ENCODE measurements at regions not wholly inside any gene's neighbourhood (a gene's known extent, or its start where the extent isn't known, plus 50 kb on each side); places are given as distances from the start of the nearest gene placed in this dataset.
"Not testable (repeated sequence)": the region's sequence is repeated elsewhere in the genome, so short reads cannot be mapped to it uniquely, and the experiment has no call there.

DNA sequence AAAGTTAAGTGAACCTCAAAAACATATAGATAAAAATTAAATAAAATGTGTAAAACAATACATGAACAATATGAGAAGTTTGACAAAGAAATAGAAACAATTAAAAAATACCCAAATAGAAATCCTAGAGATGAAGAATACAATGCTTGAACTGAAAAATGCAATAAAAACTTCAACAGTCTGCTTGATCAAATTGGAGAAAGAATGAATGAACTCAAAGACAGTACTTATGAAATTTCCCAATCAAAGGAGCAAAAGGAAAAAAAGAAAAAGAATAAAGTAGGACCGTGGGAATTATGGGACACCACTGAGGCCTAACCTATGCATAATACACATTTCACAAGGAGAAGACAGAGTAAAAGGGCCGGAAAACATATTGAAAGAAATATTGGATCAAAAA lies 144.3 kb downstream of the ZNF37A start:
- H3K4me1 ChIP-seq (ENCODE audit: insufficient read depth, low read length); H3K4me3 ChIP-seq (replicated peaks in 1 of 3; ENCODE audit: insufficient read depth in 1 of 3, low read depth in 2 of 3, low read length in 3 of 3); H3K79me2 ChIP-seq (ENCODE audit: insufficient read depth, low read length); H4K20me1 ChIP-seq (ENCODE audit: insufficient read depth, low read length); ATAC-seq; DNase-seq (ENCODE audit: low spot score); BruUV-seq (replicated peaks); H3K27me3 ChIP-seq (ENCODE audit: control insufficient read depth in 1 of 2, insufficient read depth in 2 of 2, low read length in 2 of 2); H3K36me3 ChIP-seq (replicated peaks in 1 of 2; ENCODE audit: control insufficient read depth in 1 of 2, insufficient read depth in 2 of 2, low read length in 2 of 2); H3K4me2 ChIP-seq (ENCODE audit: low read depth, low read length); H2AFZ ChIP-seq (ENCODE audit: low read length); H3K9me3 ChIP-seq (ENCODE audit: low read length); CTCF ChIA-PET (ENCODE audit: low intra/inter-chr PET ratio, low total read pairs); H3K9ac ChIP-seq (ENCODE audit: insufficient read depth, low read depth, low read length); POLR2A ChIA-PET; in situ Hi-C loops (cut with HindIII; ENCODE audit: extremely low pct_ligation_motif_present, low pct_unique_long_range_greater_than_20kb); H3K27ac ChIP-seq (ENCODE audit: extremely low read length, insufficient read depth, low read length); FAIRE-seq; intact Hi-C loops (cut with micrococcal nuclease; ENCODE audit: unreplicated experiment): not testable (repeated sequence)
- WGBS (ENCODE audit: low lambda C conversion rate) = 4% methylated on average over 2 of the region's 2 CpGs
- peak; percentile 96 for TF ChIP-seq ZNF160 (CRISPR knock-in tag; IDR thresholded peaks at IDR 0.05)

DNA sequence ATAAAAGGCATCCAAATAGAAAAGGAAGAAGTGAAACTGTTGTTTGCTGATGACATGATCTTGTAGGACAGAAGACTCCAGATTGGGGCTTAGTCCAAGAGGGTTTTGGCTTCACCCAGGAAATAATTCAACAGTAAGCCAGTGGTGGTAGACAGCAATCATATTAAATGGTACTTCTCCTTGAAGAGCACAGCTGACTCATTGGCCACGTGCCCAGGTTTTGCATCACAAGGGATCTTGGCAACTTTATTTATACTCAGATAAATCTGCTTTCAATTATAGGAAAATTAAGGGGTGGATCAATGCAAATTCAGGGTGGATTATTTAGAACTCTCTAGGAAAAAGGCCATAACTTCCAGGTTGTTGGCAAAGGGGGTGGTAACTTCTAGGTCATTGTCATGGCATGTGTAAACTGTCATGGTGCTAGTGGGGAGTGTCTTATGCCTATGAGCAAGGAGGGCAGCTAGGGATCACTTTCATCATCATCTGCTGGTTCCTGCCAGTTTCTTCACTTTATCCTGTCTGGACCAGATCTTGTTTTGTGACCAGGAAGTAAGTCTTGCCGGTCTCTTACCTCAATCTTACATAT lies 148.0 kb downstream of the ZNF37A start:
- POLR2A ChIA-PET; H3K4me3 ChIP-seq (replicated peaks in 1 of 3; ENCODE audit: insufficient read depth in 1 of 3, low read depth in 2 of 3, low read length in 3 of 3); H3K4me2 ChIP-seq (ENCODE audit: low read depth, low read length); H2AFZ ChIP-seq (ENCODE audit: low read length); BruUV-seq (replicated peaks); H3K9ac ChIP-seq (ENCODE audit: insufficient read depth, low read depth, low read length); H3K27ac ChIP-seq (ENCODE audit: extremely low read length, insufficient read depth, low read length); H3K27me3 ChIP-seq (ENCODE audit: control insufficient read depth in 1 of 2, insufficient read depth in 2 of 2, low read length in 2 of 2); FAIRE-seq; H4K20me1 ChIP-seq (ENCODE audit: insufficient read depth, low read length); H3K36me3 ChIP-seq (replicated peaks in 1 of 2; ENCODE audit: control insufficient read depth in 1 of 2, insufficient read depth in 2 of 2, low read length in 2 of 2); intact Hi-C loops (cut with micrococcal nuclease; ENCODE audit: unreplicated experiment); in situ Hi-C loops (cut with HindIII; ENCODE audit: extremely low pct_ligation_motif_present, low pct_unique_long_range_greater_than_20kb); H3K9me3 ChIP-seq (ENCODE audit: low read length); ATAC-seq; H3K4me1 ChIP-seq (ENCODE audit: insufficient read depth, low read length); H3K79me2 ChIP-seq (ENCODE audit: insufficient read depth, low read length); CTCF ChIA-PET (ENCODE audit: low intra/inter-chr PET ratio, low total read pairs); DNase-seq (ENCODE audit: low spot score): not testable (repeated sequence)
- WGBS (ENCODE audit: low lambda C conversion rate) = 0% methylated on average over 2 of the region's 2 CpGs

GRCh38 chr10:38248113-38248512 lies 154.0 kb downstream of the ZNF37A start:
- H3K9me3 ChIP-seq (ENCODE audit: low read length); H3K4me2 ChIP-seq (ENCODE audit: low read depth, low read length); H3K36me3 ChIP-seq (replicated peaks in 1 of 2; ENCODE audit: control insufficient read depth in 1 of 2, insufficient read depth in 2 of 2, low read length in 2 of 2); in situ Hi-C loops (cut with HindIII; ENCODE audit: extremely low pct_ligation_motif_present, low pct_unique_long_range_greater_than_20kb); ATAC-seq; intact Hi-C loops (cut with micrococcal nuclease; ENCODE audit: unreplicated experiment); H3K27ac ChIP-seq (ENCODE audit: extremely low read length, insufficient read depth, low read length); DNase-seq (ENCODE audit: low spot score); POLR2A ChIA-PET; BruUV-seq (replicated peaks); H2AFZ ChIP-seq (ENCODE audit: low read length); FAIRE-seq; H3K4me3 ChIP-seq (replicated peaks in 1 of 3; ENCODE audit: insufficient read depth in 1 of 3, low read depth in 2 of 3, low read length in 3 of 3); H3K4me1 ChIP-seq (ENCODE audit: insufficient read depth, low read length); CTCF ChIA-PET (ENCODE audit: low intra/inter-chr PET ratio, low total read pairs); H3K79me2 ChIP-seq (ENCODE audit: insufficient read depth, low read length); H3K27me3 ChIP-seq (ENCODE audit: control insufficient read depth in 1 of 2, insufficient read depth in 2 of 2, low read length in 2 of 2); H4K20me1 ChIP-seq (ENCODE audit: insufficient read depth, low read length); H3K9ac ChIP-seq (ENCODE audit: insufficient read depth, low read depth, low read length): not testable (repeated sequence)
- TF ChIP-seq MAFF (IDR thresholded peaks at IDR 0.05; ENCODE audit: low read depth, low read length) (peak; percentile 64), MAFK (conservative IDR thresholded peaks at IDR 0.05 in 1 of 2, IDR thresholded peaks at IDR 0.05 in 1 of 2; ENCODE audit: low read length in 2 of 2) (peak; percentile 49 to 77; a peak in 3 of 4 replicates)
- 0% methylated on average over 1 of the region's 1 CpG for WGBS (ENCODE audit: low lambda C conversion rate)

All from HepG2 (cell line).